Activated naive CD4-positive, alpha-beta T cell treated with anti-CD3 and anti-CD28 coated beads, Interleukin-2, amount 10 ng/mL, durations not matched to agents 7 days and 5 days (primary cell): ENCODE measurements at regions not wholly inside any gene's neighbourhood (a gene's known extent, or its start where the extent isn't known, plus 50 kb on each side); places are given as distances from the start of the nearest gene placed in this dataset.

ENCODE experiments used
- CTCF ChIA-PET: fragments of 350-600 bp; sonication (Branson Sonifier 250); formaldehyde crosslinking; loops from one replicate; lab custom pipeline; 2021; ENCODE audit warnings: antibody characterized with exemption; lab: Charles Lee
- DNase-seq: peaks from one replicate; pipeline ENCODE4 v3.0.0-alpha.2; 2020
- H3K27ac Mint-ChIP-seq: one replicate; pipeline ENCODE4 v1.8.0; 2021; ENCODE audit warnings: mild to moderate bottlenecking, moderate library complexity, mixed read lengths
- H3K27me3 Mint-ChIP-seq: one replicate; pipeline ENCODE4 v1.8.0; 2021; ENCODE audit warnings: mild to moderate bottlenecking, mixed read lengths
- H3K36me3 Mint-ChIP-seq: one replicate; pipeline ENCODE4 v1.8.0; 2021; ENCODE audit warnings: mixed read lengths
- H3K4me1 Mint-ChIP-seq: one replicate; pipeline ENCODE4 v1.8.0; 2021; ENCODE audit warnings: mixed read lengths
- H3K4me3 Mint-ChIP-seq: one replicate; pipeline ENCODE4 v1.8.0; 2021; ENCODE audit warnings: mild to moderate bottlenecking, moderate library complexity, mixed read lengths
- H3K9me3 Mint-ChIP-seq: one replicate; pipeline ENCODE4 v1.8.0; 2021; ENCODE audit warnings: mixed read lengths

DNA sequence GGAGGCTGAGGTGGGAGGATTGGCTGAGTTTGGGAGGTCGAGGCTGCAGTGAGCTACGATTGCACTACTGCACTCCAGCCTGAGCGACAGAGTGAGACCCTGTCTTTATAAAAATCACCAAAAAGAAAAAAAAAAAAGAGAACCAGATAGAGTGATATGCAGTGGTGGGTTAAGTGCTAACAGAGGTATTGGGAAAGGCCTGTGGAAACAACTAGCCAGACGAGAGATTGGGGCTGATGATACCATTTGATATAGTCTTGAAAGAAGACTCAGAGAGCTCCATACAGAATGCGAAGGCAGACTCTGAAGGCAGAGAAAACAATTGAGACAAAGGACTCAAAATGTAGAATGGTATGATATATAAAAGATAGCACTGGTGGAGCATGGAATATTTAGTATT is 134.1 kb downstream of the CDC42EP3 start:
- no peak overlapping the region for H3K4me3 Mint-ChIP-seq
- peaks cover 15% of the 10 kb centered on the region for H3K27me3 Mint-ChIP-seq
- no peak overlapping the region for H3K27ac Mint-ChIP-seq
- peaks cover 5% of the 10 kb centered on the region for H3K4me1 Mint-ChIP-seq
- CTCF ChIA-PET = interaction anchor here (0.8 to 2.6 kb wide), 3 partner anchors 13 to 295 kb away, joined by 3 to 7 read pairs (median 6); no protein-coding TSS in a partner anchor
- H3K9me3 Mint-ChIP-seq = no peaks in the 10 kb centered on the region
- DNase-seq = no peak
- H3K36me3 Mint-ChIP-seq = no peaks in the 10 kb centered on the region

DNA sequence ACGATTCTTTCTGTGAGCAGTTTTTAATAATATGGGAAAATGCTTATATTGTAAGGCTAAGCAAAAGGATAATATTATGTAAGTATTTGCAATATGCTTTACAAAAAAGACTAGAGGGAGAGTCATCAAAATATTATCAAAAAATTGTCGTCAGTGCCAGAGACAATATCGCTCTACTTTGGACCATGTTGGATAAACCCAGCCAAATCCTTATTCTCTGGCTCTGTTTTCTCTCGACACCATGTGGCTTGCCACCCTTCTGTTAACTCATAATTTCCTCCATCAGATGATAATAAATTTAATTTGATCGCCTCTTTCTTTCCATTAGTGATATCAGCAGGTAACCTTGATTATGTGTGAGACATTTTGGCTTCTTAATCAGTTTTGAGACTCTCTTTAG is 129.9 kb downstream of the CDC42EP3 start:
- Mint-ChIP-seq H3K4me3 (no peak overlapping the region), H3K27me3 (peaks cover 22% of the 10 kb centered on the region), H3K36me3 (no peaks in the 10 kb centered on the region), H3K27ac (no peak overlapping the region), H3K4me1 (no peaks in the 10 kb centered on the region), H3K9me3 (no peaks in the 10 kb centered on the region)
- no peak for DNase-seq
- CTCF ChIA-PET = no interaction called here

- Mint-ChIP-seq H3K36me3 (no peaks in the 10 kb centered on the region), H3K4me3 (no peak overlapping the region), H3K4me1 (no peaks in the 10 kb centered on the region), H3K27ac (no peak overlapping the region), H3K9me3 (no peaks in the 10 kb centered on the region), H3K27me3 (peaks cover 27% of the 10 kb centered on the region)
- CTCF ChIA-PET = no interaction called here
- no peak for DNase-seq
These were observed 127.4 kb downstream of the CDC42EP3 start for GRCh38 chr2:37543999-37544557.

- DNase-seq = no peak
- no peaks in the 10 kb centered on the region for H3K9me3 Mint-ChIP-seq
- no peaks in the 10 kb centered on the region for H3K36me3 Mint-ChIP-seq
- no peak overlapping the region for H3K4me3 Mint-ChIP-seq
- H3K27ac Mint-ChIP-seq = no peak overlapping the region
- CTCF ChIA-PET = no interaction called here
- no peaks in the 10 kb centered on the region for H3K4me1 Mint-ChIP-seq
- peaks cover 27% of the 10 kb centered on the region for H3K27me3 Mint-ChIP-seq
These were observed 126.8 kb downstream of the CDC42EP3 start for GRCh38 chr2:37544591-37545031.

DNA sequence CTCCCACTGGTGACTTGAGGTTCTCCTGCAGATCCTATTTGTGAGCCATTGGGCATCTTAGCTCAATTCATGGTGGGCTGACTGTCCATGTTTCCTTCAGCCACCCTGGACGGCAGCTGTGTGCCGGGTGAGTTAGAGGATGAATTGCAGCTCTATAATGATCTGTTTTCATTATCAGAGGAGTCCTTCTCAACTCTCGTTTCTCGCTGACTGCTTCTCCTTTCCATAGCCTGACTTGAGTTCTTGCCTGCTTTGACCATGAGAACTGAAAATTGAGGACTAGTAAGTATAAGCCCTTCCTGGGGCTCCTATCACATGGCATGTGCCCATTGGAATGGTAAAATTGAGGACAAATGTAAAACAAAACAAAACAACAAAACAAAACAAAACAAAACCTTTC is 121.8 kb downstream of the CDC42EP3 start:
- H3K27ac Mint-ChIP-seq = no peak overlapping the region
- no peaks in the 10 kb centered on the region for H3K9me3 Mint-ChIP-seq
- H3K27me3 Mint-ChIP-seq = peaks cover 23% of the 10 kb centered on the region
- no peaks in the 10 kb centered on the region for H3K36me3 Mint-ChIP-seq
- H3K4me1 Mint-ChIP-seq = peaks cover 9% of the 10 kb centered on the region
- no peak overlapping the region for H3K4me3 Mint-ChIP-seq
- no peak for DNase-seq
- CTCF ChIA-PET = interaction anchor here (1.1 kb wide), 1 partner anchor 328 kb away, joined by 3 read pairs; no protein-coding TSS in a partner anchor

DNA sequence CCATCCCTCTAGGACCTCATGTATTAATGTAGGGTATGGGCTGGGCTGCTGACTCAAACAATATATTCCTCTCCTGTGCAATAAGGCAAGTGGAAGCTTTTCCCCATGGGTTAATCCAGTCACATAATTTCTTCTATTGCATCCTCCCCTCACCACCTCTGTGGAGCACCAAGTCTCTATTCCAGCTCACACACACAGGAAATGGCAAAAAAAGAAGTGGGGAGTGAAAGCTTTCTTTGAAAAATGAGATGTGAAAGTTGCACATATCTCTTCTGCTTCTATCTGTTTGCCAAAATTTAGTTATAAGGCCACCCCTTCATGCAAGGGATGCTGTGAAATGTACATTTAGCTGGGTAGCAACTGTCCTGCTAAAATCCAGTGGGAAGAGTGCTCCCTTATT is 121.3 kb downstream of the CDC42EP3 start:
- Mint-ChIP-seq H3K4me3 (no peak overlapping the region), H3K4me1 (peaks cover 9% of the 10 kb centered on the region), H3K27me3 (peaks cover 17% of the 10 kb centered on the region), H3K27ac (no peak overlapping the region), H3K36me3 (no peaks in the 10 kb centered on the region), H3K9me3 (no peaks in the 10 kb centered on the region)
- CTCF ChIA-PET = interaction anchor here (0.7 to 1.1 kb wide), 2 partner anchors 12 to 327 kb away, joined by 3 to 4 read pairs; no protein-coding TSS in a partner anchor
- no peak for DNase-seq

- H3K27me3 Mint-ChIP-seq = peaks cover 4% of the 10 kb centered on the region
- no peak overlapping the region for H3K4me3 Mint-ChIP-seq
- no peaks in the 10 kb centered on the region for H3K9me3 Mint-ChIP-seq
- peaks cover 9% of the 10 kb centered on the region for H3K4me1 Mint-ChIP-seq
- DNase-seq = no peak
- no peak overlapping the region for H3K27ac Mint-ChIP-seq
- H3K36me3 Mint-ChIP-seq = no peaks in the 10 kb centered on the region
- CTCF ChIA-PET = interaction anchor here (0.9 to 1.1 kb wide), 3 partner anchors 278 to 325 kb away, joined by 3 read pairs; no protein-coding TSS in a partner anchor
These were observed 119.7 kb downstream of the CDC42EP3 start for GRCh38 chr2:37551783-37552182.

GRCh38 chr2:37552339-37552738 is 119.1 kb downstream of the CDC42EP3 start:
- Mint-ChIP-seq H3K9me3 (no peaks in the 10 kb centered on the region), H3K27ac (no peak overlapping the region), H3K36me3 (no peaks in the 10 kb centered on the region), H3K4me1 (peaks cover 9% of the 10 kb centered on the region), H3K27me3 (peaks cover 4% of the 10 kb centered on the region), H3K4me3 (no peak overlapping the region)
- DNase-seq = no peak
- CTCF ChIA-PET = interaction anchor here (1.0 to 1.1 kb wide), 2 partner anchors 280 to 325 kb away, joined by 3 read pairs; no protein-coding TSS in a partner anchor

GRCh38 chr2:37553411-37554154 is 117.9 kb downstream of the CDC42EP3 start:
- no peak overlapping the region for H3K27ac Mint-ChIP-seq
- no peaks in the 10 kb centered on the region for H3K36me3 Mint-ChIP-seq
- H3K27me3 Mint-ChIP-seq = no peaks in the 10 kb centered on the region
- CTCF ChIA-PET = no interaction called here
- no peak for DNase-seq
- no peaks in the 10 kb centered on the region for H3K9me3 Mint-ChIP-seq
- peaks cover 11% of the 10 kb centered on the region for H3K4me1 Mint-ChIP-seq
- no peak overlapping the region for H3K4me3 Mint-ChIP-seq

- Mint-ChIP-seq H3K9me3 (no peaks in the 10 kb centered on the region), H3K36me3 (no peaks in the 10 kb centered on the region), H3K4me1 (peaks cover 13% of the 10 kb centered on the region), H3K27me3 (no peaks in the 10 kb centered on the region), H3K4me3 (no peak overlapping the region), H3K27ac (no peak overlapping the region)
- no peak for DNase-seq
- CTCF ChIA-PET = no interaction called here
These were observed 117.3 kb downstream of the CDC42EP3 start for GRCh38 chr2:37554155-37554510.

- Mint-ChIP-seq H3K4me1 (peaks cover 13% of the 10 kb centered on the region), H3K27ac (no peak overlapping the region), H3K27me3 (no peaks in the 10 kb centered on the region), H3K36me3 (no peaks in the 10 kb centered on the region), H3K9me3 (no peaks in the 10 kb centered on the region), H3K4me3 (no peak overlapping the region)
- DNase-seq = no peak
- CTCF ChIA-PET = no interaction called here
These were observed 116.8 kb downstream of the CDC42EP3 start for GRCh38 chr2:37554687-37555086.

DNA sequence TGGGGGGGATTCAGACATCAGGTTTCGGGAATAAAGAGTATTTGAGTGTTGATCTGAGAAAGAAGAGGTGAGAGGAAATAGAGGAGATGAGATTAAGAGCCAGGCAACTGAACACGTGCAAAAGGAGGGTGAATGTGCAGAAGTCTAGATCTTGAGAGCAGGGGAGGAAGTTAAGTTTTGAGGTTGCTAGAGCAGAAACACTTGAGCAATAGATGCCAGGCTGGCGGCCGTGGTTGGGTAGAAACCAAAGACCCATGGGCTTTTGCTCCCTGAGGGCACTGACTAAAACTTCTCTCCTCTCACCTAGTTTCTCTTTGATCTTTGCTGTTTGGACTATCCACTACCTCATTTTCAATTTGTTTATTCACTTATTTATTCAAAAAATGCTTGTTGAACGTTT is 116.0 kb downstream of the CDC42EP3 start:
- H3K27me3 Mint-ChIP-seq = no peaks in the 10 kb centered on the region
- H3K4me1 Mint-ChIP-seq = peaks cover 9% of the 10 kb centered on the region
- H3K9me3 Mint-ChIP-seq = no peaks in the 10 kb centered on the region
- H3K36me3 Mint-ChIP-seq = no peaks in the 10 kb centered on the region
- DNase-seq = no peak
- CTCF ChIA-PET = no interaction called here
- no peak overlapping the region for H3K27ac Mint-ChIP-seq
- no peak overlapping the region for H3K4me3 Mint-ChIP-seq

GRCh38 chr2:37556256-37556655 is 115.2 kb downstream of the CDC42EP3 start:
- H3K27ac Mint-ChIP-seq = no peak overlapping the region
- no peak for DNase-seq
- CTCF ChIA-PET = interaction anchor here (0.6 kb wide), 1 partner anchor 161 kb away, joined by 3 read pairs; no protein-coding TSS in a partner anchor
- H3K4me3 Mint-ChIP-seq = no peak overlapping the region
- no peaks in the 10 kb centered on the region for H3K36me3 Mint-ChIP-seq
- no peaks in the 10 kb centered on the region for H3K27me3 Mint-ChIP-seq
- no peaks in the 10 kb centered on the region for H3K9me3 Mint-ChIP-seq
- peaks cover 7% of the 10 kb centered on the region for H3K4me1 Mint-ChIP-seq

- no peak for DNase-seq
- H3K9me3 Mint-ChIP-seq = no peaks in the 10 kb centered on the region
- H3K27ac Mint-ChIP-seq = no peak overlapping the region
- no peaks in the 10 kb centered on the region for H3K27me3 Mint-ChIP-seq
- CTCF ChIA-PET = interaction anchor here (0.6 to 1.1 kb wide), 3 partner anchors 8 to 330 kb away, joined by 3 to 4 read pairs (median 3); no protein-coding TSS in a partner anchor
- H3K36me3 Mint-ChIP-seq = no peaks in the 10 kb centered on the region
- H3K4me1 Mint-ChIP-seq = peaks cover 12% of the 10 kb centered on the region
- H3K4me3 Mint-ChIP-seq = no peak overlapping the region
These were observed 112.8 kb downstream of the CDC42EP3 start for GRCh38 chr2:37558623-37559022.
